ENCODE measurements at regions not wholly inside any gene's neighbourhood (a gene's known extent, or its start where the extent isn't known, plus 50 kb on each side); places are given as distances from the start of the nearest gene placed in this dataset.
"Not testable (repeated sequence)": the region's sequence is repeated elsewhere in the genome, so short reads cannot be mapped to it uniquely, and the experiment has no call there.

- DNase-seq = not testable (repeated sequence)
Observed at GRCh38 chr1:120941066-120941465, 51.5 kb downstream of the PPIAL4A start.

GRCh38 chr1:120941836-120942217, 52.3 kb downstream of the PPIAL4A start:
- not testable (repeated sequence) for DNase-seq

- peak; percentile 64 to 68 for DNase-seq
Observed at GRCh38 chr1:120942218-120942944, 52.8 kb downstream of the PPIAL4A start.

GRCh38 chr1:120942945-120943319, 53.4 kb downstream of the PPIAL4A start:
- DNase-seq = not testable (repeated sequence)

- not testable (repeated sequence) for DNase-seq
Observed at GRCh38 chr1:120944691-120945090, 55.1 kb downstream of the PPIAL4A start.

- not testable (repeated sequence) for DNase-seq
Observed at GRCh38 chr1:120945122-120945521, 55.6 kb downstream of the PPIAL4A start.

GRCh38 chr1:120947114-120947513, 57.5 kb downstream of the PPIAL4A start:
- DNase-seq = not testable (repeated sequence)

GRCh38 chr1:120949724-120950123, 60.2 kb downstream of the PPIAL4A start:
- DNase-seq = not testable (repeated sequence)

- DNase-seq = not testable (repeated sequence)
Observed at GRCh38 chr1:120950633-120951032, 61.1 kb downstream of the PPIAL4A start.

- DNase-seq = not testable (repeated sequence)
Observed at GRCh38 chr1:120951100-120951499, 61.5 kb downstream of the PPIAL4A start.

- not testable (repeated sequence) for DNase-seq
Observed at GRCh38 chr1:120952207-120952870, 62.8 kb downstream of the PPIAL4A start.

- not testable (repeated sequence) for DNase-seq
Observed at GRCh38 chr1:120952871-120953265, 63.3 kb downstream of the PPIAL4A start.

- DNase-seq = no peak
Observed at GRCh38 chr1:120954736-120955135, 65.2 kb downstream of the PPIAL4A start.

GRCh38 chr1:120955961-120956360, 66.4 kb downstream of the PPIAL4A start:
- not testable (repeated sequence) for DNase-seq

- not testable (repeated sequence) for DNase-seq
Observed at GRCh38 chr1:120966018-120966417, 76.4 kb downstream of the PPIAL4A start.

GRCh38 chr1:120972863-120973262, 83.3 kb downstream of the PPIAL4A start:
- not testable (repeated sequence) for DNase-seq

- DNase-seq = not testable (repeated sequence)
Observed at GRCh38 chr1:120973836-120974235, 84.3 kb downstream of the PPIAL4A start.

- not testable (repeated sequence) for DNase-seq
Observed at GRCh38 chr1:120977279-120977678, 87.7 kb downstream of the PPIAL4A start.

GRCh38 chr1:120981489-120982094, 92.0 kb downstream of the PPIAL4A start:
- not testable (repeated sequence) for DNase-seq

GRCh38 chr1:120994614-120995013, 105.0 kb downstream of the PPIAL4A start:
- not testable (repeated sequence) for DNase-seq

- not testable (repeated sequence) for DNase-seq
Observed at GRCh38 chr1:120995025-120995424, 105.5 kb downstream of the PPIAL4A start.

- not testable (repeated sequence) for DNase-seq
Observed at GRCh38 chr1:121001090-121001726, 111.6 kb downstream of the PPIAL4A start.
